ENCODE measurements at regions not wholly inside any gene's neighbourhood (a gene's known extent, or its start where the extent isn't known, plus 50 kb on each side); places are given as distances from the start of the nearest gene placed in this dataset.

GRCh38 chr5:87007737-87008136 lies 259.9 kb upstream of the RASA1 start:
- H3K4me3 ChIP-seq (ENCODE audit: low read depth, low read length): no peak overlapping the region
- in situ Hi-C loops (cut with HindIII; ENCODE audit: low sequenced_read_pairs): no loop called here
- TF ChIP-seq CTCF (IDR thresholded peaks at IDR 0.05; ENCODE audit: low read depth, low read length, missing control alignments): no peak
- DNase-seq (ENCODE audit: low read depth): no peak

GRCh38 chr5:87008751-87009560 lies 258.7 kb upstream of the RASA1 start:
- peak; percentile 44 for DNase-seq (ENCODE audit: low read depth)
- TF ChIP-seq CTCF (IDR thresholded peaks at IDR 0.05; ENCODE audit: low read depth, low read length, missing control alignments): no peak
- in situ Hi-C loops (cut with HindIII; ENCODE audit: low sequenced_read_pairs): no loop called here
- no peak overlapping the region for H3K4me3 ChIP-seq (ENCODE audit: low read depth, low read length)

- DNase-seq (ENCODE audit: low read depth): no peak
- H3K4me3 ChIP-seq (ENCODE audit: low read depth, low read length): no peak overlapping the region
- TF ChIP-seq CTCF (IDR thresholded peaks at IDR 0.05; ENCODE audit: low read depth, low read length, missing control alignments): no peak
- in situ Hi-C loops (cut with HindIII; ENCODE audit: low sequenced_read_pairs): no loop called here
These were observed 256.9 kb upstream of the RASA1 start for GRCh38 chr5:87010736-87011135.

- H3K4me3 ChIP-seq (ENCODE audit: low read depth, low read length): no peak overlapping the region
- DNase-seq (ENCODE audit: low read depth): no peak
- in situ Hi-C loops (cut with HindIII; ENCODE audit: low sequenced_read_pairs): no loop called here
- TF ChIP-seq CTCF (IDR thresholded peaks at IDR 0.05; ENCODE audit: low read depth, low read length, missing control alignments): no peak
These were observed 251.8 kb upstream of the RASA1 start for GRCh38 chr5:87015901-87016300.

DNA sequence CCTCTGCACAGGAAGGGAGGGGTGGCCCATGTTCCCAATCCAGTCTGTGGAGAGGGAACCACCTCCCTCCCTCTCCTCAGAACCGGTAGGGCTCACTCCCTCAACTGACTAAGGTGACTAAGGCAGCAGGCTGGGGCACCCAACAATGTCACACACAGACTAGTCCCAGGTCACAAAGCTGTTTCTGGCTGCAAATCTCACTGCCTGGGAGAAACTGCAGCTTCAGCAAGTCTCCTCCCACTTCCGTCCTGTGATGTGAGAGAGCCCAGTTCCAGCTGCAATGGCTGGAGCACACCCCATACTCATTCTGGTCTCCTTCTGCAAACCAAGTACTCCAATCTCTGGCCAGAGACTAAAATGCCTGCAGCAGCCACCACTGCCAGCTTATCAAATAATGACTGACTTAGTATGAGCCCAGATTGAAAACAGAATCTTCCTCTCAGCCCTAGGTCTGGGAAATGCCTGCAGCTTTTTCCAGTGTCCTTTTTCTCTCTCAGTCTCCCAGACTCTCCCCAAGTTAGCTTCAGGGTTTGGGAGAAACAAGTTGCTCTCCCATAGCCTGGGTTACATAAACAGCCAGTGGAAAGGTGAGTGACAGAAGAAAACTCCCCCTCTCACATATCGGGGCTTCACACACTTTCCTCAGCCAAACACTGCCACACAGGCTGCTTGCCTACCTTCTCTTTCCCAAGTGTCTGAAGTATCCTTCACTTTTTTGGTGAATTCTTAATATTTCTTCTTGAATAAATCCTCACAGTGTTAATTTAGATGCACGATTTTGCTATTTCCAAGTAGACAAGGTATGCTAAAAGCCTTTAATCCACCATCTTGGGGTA lies 247.4 kb upstream of the RASA1 start:
- no peak for TF ChIP-seq CTCF (IDR thresholded peaks at IDR 0.05; ENCODE audit: low read depth, low read length, missing control alignments)
- DNase-seq (ENCODE audit: low read depth): no peak
- in situ Hi-C loops (cut with HindIII; ENCODE audit: low sequenced_read_pairs): no loop called here
- H3K4me3 ChIP-seq (ENCODE audit: low read depth, low read length): no peak overlapping the region

GRCh38 chr5:87022415-87022814 lies 245.3 kb upstream of the RASA1 start:
- H3K4me3 ChIP-seq (ENCODE audit: low read depth, low read length): no peak overlapping the region
- in situ Hi-C loops (cut with HindIII; ENCODE audit: low sequenced_read_pairs): no loop called here
- no peak for DNase-seq (ENCODE audit: low read depth)
- TF ChIP-seq CTCF (IDR thresholded peaks at IDR 0.05; ENCODE audit: low read depth, low read length, missing control alignments): no peak

Data from astrocyte of the cerebellum (primary cell).